Neural crest cell (in vitro differentiated cells): ENCODE measurements at regions not wholly inside any gene's neighbourhood (a gene's known extent, or its start where the extent isn't known, plus 50 kb on each side); places are given as distances from the start of the nearest gene placed in this dataset.

ENCODE experiments used
- DNase-seq: peaks from one replicate; pipeline ENCODE4 v3.0.0; 2021; ENCODE audit warnings: low read depth, mixed read lengths, low spot score
- H3K27ac Mint-ChIP-seq: one replicate; pipeline ENCODE4 v1.8.0; 2021; ENCODE audit warnings: mild to moderate bottlenecking, mixed read lengths; ENCODE audit not compliant: unreplicated experiment
- H3K27me3 Mint-ChIP-seq: 2 replicates; pipeline ENCODE4 v1.8.0; 2021; ENCODE audit warnings: low read depth, mild to moderate bottlenecking, mixed read lengths
- H3K36me3 Mint-ChIP-seq: 2 replicates; pipeline ENCODE4 v1.8.0; 2021; ENCODE audit warnings: low read depth, mild to moderate bottlenecking, mixed read lengths
- H3K4me1 Mint-ChIP-seq: 2 replicates; pipeline ENCODE4 v1.8.0; 2021; ENCODE audit warnings: mixed read lengths
- H3K4me3 Mint-ChIP-seq: one replicate; pipeline ENCODE4 v1.8.0; 2021; ENCODE audit warnings: mild to moderate bottlenecking, mixed read lengths
- H3K9me3 Mint-ChIP-seq: 2 replicates; pipeline ENCODE4 v1.8.0; 2021; ENCODE audit warnings: mixed read lengths
- CTCF ChIP-seq: fragments of 200-600 bp; sonication (generic); conservative IDR thresholded peaks from 2 replicates; pipeline ENCODE4 v1.5.0; 2021; ENCODE audit warnings: antibody characterized with exemption, mild to moderate bottlenecking

GRCh38 chr2:443741-444140 lies 155.8 kb upstream of the ALKAL2 start:
- H3K27ac Mint-ChIP-seq: no peak overlapping the region
- H3K9me3 Mint-ChIP-seq: no peaks in the 10 kb centered on the region
- H3K4me1 Mint-ChIP-seq: peaks cover 17% of the 10 kb centered on the region
- no peak overlapping the region for H3K4me3 Mint-ChIP-seq
- no peak for TF ChIP-seq CTCF
- no peak for DNase-seq
- H3K36me3 Mint-ChIP-seq: no peaks in the 10 kb centered on the region
- no peaks in the 10 kb centered on the region for H3K27me3 Mint-ChIP-seq

DNA sequence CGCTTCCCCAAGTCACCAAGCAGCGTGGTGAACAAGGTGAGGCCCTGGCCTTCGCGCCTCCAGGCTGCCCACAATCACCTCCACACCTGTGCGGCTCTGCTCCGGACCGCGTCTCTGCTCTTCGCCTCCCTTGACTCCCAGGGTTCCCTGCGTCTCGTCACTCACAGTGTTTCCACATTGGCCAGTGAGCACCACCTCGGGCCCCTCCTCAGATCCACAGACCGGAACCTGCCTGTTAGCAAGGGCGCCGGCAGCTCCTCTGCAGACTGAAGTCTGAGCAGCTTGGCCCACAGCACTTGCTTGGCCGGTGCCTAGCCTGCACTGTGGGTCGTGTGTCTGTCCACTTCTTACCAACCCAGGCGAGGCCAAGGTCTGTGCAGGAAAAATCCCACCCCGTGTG lies 155.3 kb upstream of the ALKAL2 start:
- Mint-ChIP-seq H3K27ac (no peak overlapping the region), H3K4me1 (peaks cover 15% of the 10 kb centered on the region), H3K27me3 (no peaks in the 10 kb centered on the region), H3K36me3 (no peaks in the 10 kb centered on the region), H3K9me3 (no peaks in the 10 kb centered on the region), H3K4me3 (no peak overlapping the region)
- no peak for DNase-seq
- no peak for TF ChIP-seq CTCF

GRCh38 chr2:441258-442022 lies 153.5 kb upstream of the ALKAL2 start:
- Mint-ChIP-seq H3K36me3 (no peaks in the 10 kb centered on the region), H3K4me3 (no peak overlapping the region), H3K9me3 (no peaks in the 10 kb centered on the region), H3K27ac (no peak overlapping the region), H3K27me3 (no peaks in the 10 kb centered on the region), H3K4me1 (peaks cover 4% of the 10 kb centered on the region)
- DNase-seq: no peak
- TF ChIP-seq CTCF: no peak

DNA sequence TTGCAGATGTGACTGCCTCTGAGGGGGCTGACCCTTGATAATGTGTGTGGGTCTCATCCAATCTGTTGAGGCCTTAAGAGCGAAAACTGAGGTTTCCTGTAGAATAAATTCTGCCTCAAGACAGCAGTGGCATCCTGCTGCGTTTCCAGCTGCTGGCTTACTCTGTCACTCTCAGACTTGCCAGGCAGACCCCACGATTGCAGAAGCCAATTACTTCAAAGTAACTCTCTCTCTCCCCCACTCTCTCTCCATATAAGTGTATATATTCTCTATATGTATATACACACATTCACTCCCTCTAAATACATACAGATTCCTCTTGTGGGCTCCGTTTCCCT lies 152.5 kb upstream of the ALKAL2 start:
- Mint-ChIP-seq H3K27me3 (no peaks in the 10 kb centered on the region), H3K4me1 (no peaks in the 10 kb centered on the region), H3K27ac (no peak overlapping the region), H3K36me3 (no peaks in the 10 kb centered on the region), H3K4me3 (no peak overlapping the region), H3K9me3 (no peaks in the 10 kb centered on the region)
- no peak for DNase-seq
- no peak for TF ChIP-seq CTCF

DNA sequence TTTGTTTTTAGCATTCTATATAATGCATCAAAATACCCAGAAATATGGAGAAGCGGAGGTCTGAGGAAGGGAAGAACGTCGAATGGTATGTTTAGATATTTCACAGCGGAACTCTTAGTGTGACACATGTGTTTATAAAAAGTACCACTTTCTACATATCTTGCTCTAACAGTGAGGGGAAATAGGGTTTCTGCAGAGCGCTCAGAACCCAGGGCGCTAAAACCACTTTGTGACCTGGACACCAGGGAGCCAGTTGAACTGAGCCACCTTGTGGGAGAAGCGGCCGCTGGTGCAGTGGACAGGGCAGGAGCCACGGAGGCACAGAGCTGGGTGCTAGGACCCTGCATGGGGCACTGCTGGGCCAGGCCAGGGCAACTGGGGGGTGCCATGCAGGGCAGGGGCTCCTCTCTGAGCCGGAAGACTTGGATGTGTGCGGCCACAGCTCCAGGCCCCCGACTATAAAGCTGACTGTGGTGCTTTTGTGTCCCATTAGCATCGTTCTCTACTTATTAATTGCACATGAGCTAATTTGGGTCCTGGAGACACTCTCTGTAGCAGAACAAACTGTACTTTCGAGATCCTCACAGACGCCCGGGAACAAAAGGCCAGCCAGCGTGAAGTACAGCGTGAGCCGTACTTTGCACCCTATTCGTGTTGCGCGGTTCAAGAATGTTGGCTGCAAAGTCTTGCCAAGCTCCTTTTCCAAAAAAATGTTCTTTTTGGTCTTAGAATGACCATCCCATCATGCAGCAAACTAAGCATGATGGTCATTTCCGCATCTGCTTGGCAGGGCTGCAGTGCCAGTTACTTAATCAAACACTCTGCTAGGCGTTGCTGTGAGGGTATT lies 151.9 kb upstream of the ALKAL2 start:
- Mint-ChIP-seq H3K4me3 (no peak overlapping the region), H3K27me3 (no peaks in the 10 kb centered on the region), H3K36me3 (no peaks in the 10 kb centered on the region), H3K4me1 (peaks cover 3% of the 10 kb centered on the region), H3K27ac (no peak overlapping the region), H3K9me3 (no peaks in the 10 kb centered on the region)
- TF ChIP-seq CTCF: no peak
- no peak for DNase-seq
